Fibroblast of skin of left biceps (primary cell): ENCODE measurements at regions not wholly inside any gene's neighbourhood (a gene's known extent, or its start where the extent isn't known, plus 50 kb on each side); places are given as distances from the start of the nearest gene placed in this dataset.

Experiments used
- DNase-seq, 2 experiments: peaks; one replicate each; pipeline ENCODE4 v3.0.0-alpha.2; 2013; ENCODE audit warnings: low read depth in 2 of 2

GRCh38 chr9:515665-516064, 301.0 kb downstream of the DOCK8 start:
- DNase-seq, result no peak

GRCh38 chr9:517993-518392, 303.3 kb downstream of the DOCK8 start:
- no peak for DNase-seq

- DNase-seq, result no peak
These were observed 303.9 kb downstream of the DOCK8 start for GRCh38 chr9:518540-518939.

- no peak for DNase-seq
These were observed 304.9 kb downstream of the DOCK8 start for GRCh38 chr9:519579-519978.

GRCh38 chr9:520302-520701, 305.6 kb downstream of the DOCK8 start:
- DNase-seq, result no peak

GRCh38 chr9:522190-522589, 307.5 kb downstream of the DOCK8 start:
- DNase-seq, result no peak

GRCh38 chr9:522658-523057, 308.0 kb downstream of the DOCK8 start:
- DNase-seq, result no peak

- DNase-seq, result no peak
These were observed 308.8 kb downstream of the DOCK8 start for GRCh38 chr9:523444-523843.

GRCh38 chr9:524008-524407, 309.3 kb downstream of the DOCK8 start:
- no peak for DNase-seq

- DNase-seq, result no peak
These were observed 312.4 kb downstream of the DOCK8 start for GRCh38 chr9:526904-527591.

GRCh38 chr9:529731-530130, 311.8 kb upstream of the DMRT1 start:
- no peak for DNase-seq

GRCh38 chr9:530681-531080, 310.8 kb upstream of the DMRT1 start:
- no peak for DNase-seq

- no peak for DNase-seq
These were observed 308.8 kb upstream of the DMRT1 start for GRCh38 chr9:532707-533106.

- no peak for DNase-seq
These were observed 306.6 kb upstream of the DMRT1 start for GRCh38 chr9:534886-535285.

- no peak for DNase-seq
These were observed 306.1 kb upstream of the DMRT1 start for GRCh38 chr9:535356-535755.

GRCh38 chr9:536597-537511, 304.6 kb upstream of the DMRT1 start:
- no peak for DNase-seq

GRCh38 chr9:543478-543877, 298.0 kb upstream of the DMRT1 start:
- DNase-seq, result no peak

GRCh38 chr9:545480-545879, 296.0 kb upstream of the DMRT1 start:
- no peak for DNase-seq

- DNase-seq, result no peak
These were observed 295.3 kb upstream of the DMRT1 start for GRCh38 chr9:546235-546634.

- no peak for DNase-seq
These were observed 294.7 kb upstream of the DMRT1 start for GRCh38 chr9:546797-547223.

GRCh38 chr9:547314-547713, 294.2 kb upstream of the DMRT1 start:
- no peak for DNase-seq

GRCh38 chr9:549455-549997, 292.0 kb upstream of the DMRT1 start:
- no peak for DNase-seq

- DNase-seq, result no peak
These were observed 291.2 kb upstream of the DMRT1 start for GRCh38 chr9:550333-550732.
